NCI-H2196 treated with DMSO at 0.1 percent for 48 hours (cell line): ENCODE measurements at regions not wholly inside any gene's neighbourhood (a gene's known extent, or its start where the extent isn't known, plus 50 kb on each side); places are given as distances from the start of the nearest gene placed in this dataset.
A peak's percentile ranks its signal among the peaks of the same experiment; 100 is the strongest.
"Not testable (repeated sequence)": the region's sequence is repeated elsewhere in the genome, so short reads cannot be mapped to it uniquely, and the experiment has no call there.

Source experiments
- DNase-seq: peaks from one replicate; lab custom pipeline; 2025; ENCODE audit not compliant: unreplicated experiment; lab: John Stamatoyannopoulos, UW

GRCh38 chr14:61602003-61602732, 93.1 kb upstream of the HIF1A start:
- no peak for DNase-seq

- no peak for DNase-seq
Observed at GRCh38 chr14:61602733-61603077, 92.6 kb upstream of the HIF1A start.

- no peak for DNase-seq
Observed at GRCh38 chr14:61603736-61604135, 91.6 kb upstream of the HIF1A start.

GRCh38 chr14:61607570-61608244, 87.6 kb upstream of the HIF1A start:
- DNase-seq: no peak

GRCh38 chr14:61608245-61609165, 86.8 kb upstream of the HIF1A start:
- peak; percentile 92 for DNase-seq

GRCh38 chr14:61609191-61609843, 86.0 kb upstream of the HIF1A start:
- DNase-seq: peak; percentile 68

- no peak for DNase-seq
Observed at GRCh38 chr14:61609884-61610283, 85.4 kb upstream of the HIF1A start.

GRCh38 chr14:61610900-61611299, 84.4 kb upstream of the HIF1A start:
- DNase-seq: no peak

GRCh38 chr14:61611880-61612630, 83.3 kb upstream of the HIF1A start:
- no peak for DNase-seq

GRCh38 chr14:61613006-61613405, 82.3 kb upstream of the HIF1A start:
- not testable (repeated sequence) for DNase-seq

- DNase-seq: no peak
Observed at GRCh38 chr14:61614693-61615092, 80.6 kb upstream of the HIF1A start.

GRCh38 chr14:61615743-61616523, 79.4 kb upstream of the HIF1A start:
- no peak for DNase-seq

- DNase-seq: no peak
Observed at GRCh38 chr14:61616524-61617185, 78.7 kb upstream of the HIF1A start.

GRCh38 chr14:61618448-61618847, 76.9 kb upstream of the HIF1A start:
- DNase-seq: no peak

GRCh38 chr14:61619494-61619893, 75.8 kb upstream of the HIF1A start:
- no peak for DNase-seq

GRCh38 chr14:61620130-61620946, 75.0 kb upstream of the HIF1A start:
- DNase-seq: no peak

GRCh38 chr14:61621444-61621843, 73.9 kb upstream of the HIF1A start:
- DNase-seq: no peak

GRCh38 chr14:61622051-61622450, 73.3 kb upstream of the HIF1A start:
- no peak for DNase-seq
